C4-2B (cell line): ENCODE measurements at regions not wholly inside any gene's neighbourhood (a gene's known extent, or its start where the extent isn't known, plus 50 kb on each side); places are given as distances from the start of the nearest gene placed in this dataset.

Experiments
- ZFX ChIP-seq: fragments of 450-650 bp; IDR thresholded peaks from 2 replicates; pipeline ENCODE4 v1.6.1; 2017
- TF ChIP-seq, protein P1 (sequence below): fragments of 450-650 bp; conservative IDR thresholded peaks from 2 replicates; pipeline ENCODE4 v1.5.1; 2017; ENCODE audit warnings: mild to moderate bottlenecking

- TF ChIP-seq, protein P1, sequence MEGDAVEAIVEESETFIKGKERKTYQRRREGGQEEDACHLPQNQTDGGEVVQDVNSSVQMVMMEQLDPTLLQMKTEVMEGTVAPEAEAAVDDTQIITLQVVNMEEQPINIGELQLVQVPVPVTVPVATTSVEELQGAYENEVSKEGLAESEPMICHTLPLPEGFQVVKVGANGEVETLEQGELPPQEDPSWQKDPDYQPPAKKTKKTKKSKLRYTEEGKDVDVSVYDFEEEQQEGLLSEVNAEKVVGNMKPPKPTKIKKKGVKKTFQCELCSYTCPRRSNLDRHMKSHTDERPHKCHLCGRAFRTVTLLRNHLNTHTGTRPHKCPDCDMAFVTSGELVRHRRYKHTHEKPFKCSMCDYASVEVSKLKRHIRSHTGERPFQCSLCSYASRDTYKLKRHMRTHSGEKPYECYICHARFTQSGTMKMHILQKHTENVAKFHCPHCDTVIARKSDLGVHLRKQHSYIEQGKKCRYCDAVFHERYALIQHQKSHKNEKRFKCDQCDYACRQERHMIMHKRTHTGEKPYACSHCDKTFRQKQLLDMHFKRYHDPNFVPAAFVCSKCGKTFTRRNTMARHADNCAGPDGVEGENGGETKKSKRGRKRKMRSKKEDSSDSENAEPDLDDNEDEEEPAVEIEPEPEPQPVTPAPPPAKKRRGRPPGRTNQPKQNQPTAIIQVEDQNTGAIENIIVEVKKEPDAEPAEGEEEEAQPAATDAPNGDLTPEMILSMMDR, result no peak
- TF ChIP-seq ZFX, result no peak
Observed at GRCh38 chr21:35256468-35256988, 207.4 kb upstream of the RUNX1 start.
